ENCODE measurements at regions not wholly inside any gene's neighbourhood (a gene's known extent, or its start where the extent isn't known, plus 50 kb on each side); places are given as distances from the start of the nearest gene placed in this dataset.

DNA sequence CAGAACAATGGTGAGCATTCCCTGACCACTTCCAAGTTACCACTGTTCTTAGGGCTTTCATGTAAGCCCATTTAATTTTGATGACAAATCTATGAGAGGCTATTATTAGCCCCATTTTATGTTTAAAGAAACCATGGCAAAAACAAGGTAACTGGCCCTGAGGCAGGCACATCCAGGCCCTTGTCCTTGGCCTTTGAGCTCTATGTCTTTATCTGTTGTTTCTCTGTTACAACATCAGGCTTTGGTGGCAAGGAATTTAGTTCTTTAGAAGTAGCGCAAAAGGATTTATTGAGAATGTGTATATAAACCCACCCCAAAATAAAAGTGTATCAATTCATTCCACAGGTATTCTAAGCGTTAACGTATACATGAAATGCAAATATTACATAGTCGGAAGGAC is 257.1 kb downstream of the HNMT start:
- no TSS peak for BruUV-seq (replicated peaks)
- H3K4me1 ChIP-seq (ENCODE audit: insufficient read depth, low read length, poor library complexity, severe bottlenecking): no peaks in the 10 kb centered on the region
- no peaks in the 10 kb centered on the region for H3K36me3 ChIP-seq (ENCODE audit: insufficient read depth, low read length, poor library complexity, severe bottlenecking)
- no peak overlapping the region for H3K27ac ChIP-seq (ENCODE audit: low read depth, low read length, poor library complexity, severe bottlenecking)
- no peaks in the 10 kb centered on the region for H3K27me3 ChIP-seq (replicated peaks; ENCODE audit: insufficient read depth, low read depth, low read length, poor library complexity)
- no peak for DNase-seq (ENCODE audit: low spot score)
- POLR2A ChIA-PET (ENCODE audit: low non-redundant PET): no interaction called here
- intact Hi-C loops (cut with micrococcal nuclease; ENCODE audit: unreplicated experiment): no loop called here
- CTCF ChIA-PET: no interaction called here
- H3K4me3 ChIP-seq (ENCODE audit: low read depth, low read length, poor library complexity, severe bottlenecking): no peak overlapping the region
- no peaks in the 10 kb centered on the region for H3K9me3 ChIP-seq (ENCODE audit: low read depth, low read length, poor library complexity, severe bottlenecking)
- TF ChIP-seq, protein P1, sequence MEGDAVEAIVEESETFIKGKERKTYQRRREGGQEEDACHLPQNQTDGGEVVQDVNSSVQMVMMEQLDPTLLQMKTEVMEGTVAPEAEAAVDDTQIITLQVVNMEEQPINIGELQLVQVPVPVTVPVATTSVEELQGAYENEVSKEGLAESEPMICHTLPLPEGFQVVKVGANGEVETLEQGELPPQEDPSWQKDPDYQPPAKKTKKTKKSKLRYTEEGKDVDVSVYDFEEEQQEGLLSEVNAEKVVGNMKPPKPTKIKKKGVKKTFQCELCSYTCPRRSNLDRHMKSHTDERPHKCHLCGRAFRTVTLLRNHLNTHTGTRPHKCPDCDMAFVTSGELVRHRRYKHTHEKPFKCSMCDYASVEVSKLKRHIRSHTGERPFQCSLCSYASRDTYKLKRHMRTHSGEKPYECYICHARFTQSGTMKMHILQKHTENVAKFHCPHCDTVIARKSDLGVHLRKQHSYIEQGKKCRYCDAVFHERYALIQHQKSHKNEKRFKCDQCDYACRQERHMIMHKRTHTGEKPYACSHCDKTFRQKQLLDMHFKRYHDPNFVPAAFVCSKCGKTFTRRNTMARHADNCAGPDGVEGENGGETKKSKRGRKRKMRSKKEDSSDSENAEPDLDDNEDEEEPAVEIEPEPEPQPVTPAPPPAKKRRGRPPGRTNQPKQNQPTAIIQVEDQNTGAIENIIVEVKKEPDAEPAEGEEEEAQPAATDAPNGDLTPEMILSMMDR (conservative IDR thresholded peaks at IDR 0.05; ENCODE audit: low read depth, low read length): no peak
- no peak for TF ChIP-seq EZH2 (IDR thresholded peaks at IDR 0.05; ENCODE audit: borderline replicate concordance, low read depth, low read length, poor library complexity, severe bottlenecking)

- Histone ChIP-seq H3K4me3 (ENCODE audit: low read depth, low read length, poor library complexity, severe bottlenecking) (no peak overlapping the region), H3K27me3 (replicated peaks; ENCODE audit: insufficient read depth, low read depth, low read length, poor library complexity) (no peaks in the 10 kb centered on the region), H3K27ac (ENCODE audit: low read depth, low read length, poor library complexity, severe bottlenecking) (no peak overlapping the region), H3K9me3 (ENCODE audit: low read depth, low read length, poor library complexity, severe bottlenecking) (no peaks in the 10 kb centered on the region), H3K36me3 (ENCODE audit: insufficient read depth, low read length, poor library complexity, severe bottlenecking) (no peaks in the 10 kb centered on the region), H3K4me1 (ENCODE audit: insufficient read depth, low read length, poor library complexity, severe bottlenecking) (no peaks in the 10 kb centered on the region)
- intact Hi-C loops (cut with micrococcal nuclease; ENCODE audit: unreplicated experiment): no loop called here
- no TSS peak for BruUV-seq (replicated peaks)
- DNase-seq (ENCODE audit: low spot score): no peak
- no peak for TF ChIP-seq EZH2 (IDR thresholded peaks at IDR 0.05; ENCODE audit: borderline replicate concordance, low read depth, low read length, poor library complexity, severe bottlenecking)
- TF ChIP-seq, protein P1 (conservative IDR thresholded peaks at IDR 0.05; ENCODE audit: low read depth, low read length): no peak
- POLR2A ChIA-PET (ENCODE audit: low non-redundant PET): no interaction called here
- CTCF ChIA-PET: no interaction called here
These were observed 259.0 kb downstream of the HNMT start for GRCh38 chr2:138223319-138223718.

DNA sequence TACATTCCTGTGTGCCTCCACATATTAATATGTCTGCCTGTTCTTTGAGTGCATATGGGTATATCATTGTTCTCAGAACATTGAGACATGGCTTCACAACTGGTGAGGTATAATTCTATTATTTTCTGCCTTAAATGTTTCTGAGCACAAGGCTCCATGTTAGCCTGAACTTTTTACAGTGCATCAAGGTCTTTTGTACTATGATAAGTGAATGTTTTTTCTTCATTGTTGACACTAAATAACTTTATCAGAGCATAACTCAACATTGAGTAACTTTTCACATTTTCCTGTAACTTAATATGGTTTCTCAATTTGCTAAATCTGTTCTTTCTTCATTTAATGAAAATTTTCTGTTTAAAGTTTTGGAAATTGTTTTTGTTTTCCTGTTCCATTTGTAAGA is 262.9 kb downstream of the HNMT start:
- no peaks in the 10 kb centered on the region for H3K27me3 ChIP-seq (replicated peaks; ENCODE audit: insufficient read depth, low read depth, low read length, poor library complexity)
- H3K9me3 ChIP-seq (ENCODE audit: low read depth, low read length, poor library complexity, severe bottlenecking): no peaks in the 10 kb centered on the region
- TF ChIP-seq, protein P1 (conservative IDR thresholded peaks at IDR 0.05; ENCODE audit: low read depth, low read length): no peak
- no peak for TF ChIP-seq EZH2 (IDR thresholded peaks at IDR 0.05; ENCODE audit: borderline replicate concordance, low read depth, low read length, poor library complexity, severe bottlenecking)
- POLR2A ChIA-PET (ENCODE audit: low non-redundant PET): no interaction called here
- H3K4me1 ChIP-seq (ENCODE audit: insufficient read depth, low read length, poor library complexity, severe bottlenecking): no peaks in the 10 kb centered on the region
- H3K4me3 ChIP-seq (ENCODE audit: low read depth, low read length, poor library complexity, severe bottlenecking): no peak overlapping the region
- no TSS peak for BruUV-seq (replicated peaks)
- no peak for DNase-seq (ENCODE audit: low spot score)
- intact Hi-C loops (cut with micrococcal nuclease; ENCODE audit: unreplicated experiment): no loop called here
- CTCF ChIA-PET: no interaction called here
- no peaks in the 10 kb centered on the region for H3K36me3 ChIP-seq (ENCODE audit: insufficient read depth, low read length, poor library complexity, severe bottlenecking)
- no peak overlapping the region for H3K27ac ChIP-seq (ENCODE audit: low read depth, low read length, poor library complexity, severe bottlenecking)
